ENCODE measurements at regions not wholly inside any gene's neighbourhood (a gene's known extent, or its start where the extent isn't known, plus 50 kb on each side); places are given as distances from the start of the nearest gene placed in this dataset.

- TF ChIP-seq CTCF (IDR thresholded peaks at IDR 0.05) (no peak), POLR2A (IDR thresholded peaks at IDR 0.05) (no peak)
Measured at GRCh38 chr4:164596318-164596878, 157.5 kb upstream of the SMIM31 start.
